AG10803 (cell line): ENCODE measurements at regions not wholly inside any gene's neighbourhood (a gene's known extent, or its start where the extent isn't known, plus 50 kb on each side); places are given as distances from the start of the nearest gene placed in this dataset.

Experiments used
- DNase-seq: peaks from one replicate; pipeline ENCODE4 v3.0.0; 2010; ENCODE audit warnings: low read depth
- H3K4me3 ChIP-seq: 2 replicates; pipeline ENCODE4 v1.5.1; 2011; ENCODE audit warnings: mild to moderate bottlenecking, low read length, control low read depth
- CTCF ChIP-seq: conservative IDR thresholded peaks from 2 replicates; pipeline ENCODE4 v1.5.1; 2011; ENCODE audit warnings: mild to moderate bottlenecking, low read length, control low read depth, inconsistent platforms

- DNase-seq, result no peak
- H3K4me3 ChIP-seq, result no peak overlapping the region
- no peak for TF ChIP-seq CTCF
Observed at GRCh38 chr2:16312771-16313170, 352.9 kb downstream of the CYRIA start.

- no peak overlapping the region for H3K4me3 ChIP-seq
- TF ChIP-seq CTCF, result no peak
- no peak for DNase-seq
Observed at GRCh38 chr2:16311521-16312440, 353.9 kb downstream of the CYRIA start.

GRCh38 chr2:16308816-16309215, 356.8 kb downstream of the CYRIA start:
- H3K4me3 ChIP-seq, result no peak overlapping the region
- no peak for DNase-seq
- no peak for TF ChIP-seq CTCF

GRCh38 chr2:16304876-16305590, 360.6 kb downstream of the CYRIA start:
- no peak for DNase-seq
- TF ChIP-seq CTCF, result no peak
- no peak overlapping the region for H3K4me3 ChIP-seq

GRCh38 chr2:16303761-16304160, 361.9 kb downstream of the CYRIA start:
- DNase-seq, result no peak
- H3K4me3 ChIP-seq, result no peak overlapping the region
- TF ChIP-seq CTCF, result no peak

GRCh38 chr2:16303273-16303577, 362.4 kb downstream of the CYRIA start:
- TF ChIP-seq CTCF, result no peak
- DNase-seq, result no peak
- no peak overlapping the region for H3K4me3 ChIP-seq
